NCI-H2196 treated with DMSO at 0.1 percent for 48 hours (cell line): ENCODE measurements at regions not wholly inside any gene's neighbourhood (a gene's known extent, or its start where the extent isn't known, plus 50 kb on each side); places are given as distances from the start of the nearest gene placed in this dataset.
"Not testable (repeated sequence)": the region's sequence is repeated elsewhere in the genome, so short reads cannot be mapped to it uniquely, and the experiment has no call there.

ENCODE experiments used
- DNase-seq: peaks from one replicate; lab custom pipeline; 2025; ENCODE audit not compliant: unreplicated experiment; lab: John Stamatoyannopoulos, UW

DNA sequence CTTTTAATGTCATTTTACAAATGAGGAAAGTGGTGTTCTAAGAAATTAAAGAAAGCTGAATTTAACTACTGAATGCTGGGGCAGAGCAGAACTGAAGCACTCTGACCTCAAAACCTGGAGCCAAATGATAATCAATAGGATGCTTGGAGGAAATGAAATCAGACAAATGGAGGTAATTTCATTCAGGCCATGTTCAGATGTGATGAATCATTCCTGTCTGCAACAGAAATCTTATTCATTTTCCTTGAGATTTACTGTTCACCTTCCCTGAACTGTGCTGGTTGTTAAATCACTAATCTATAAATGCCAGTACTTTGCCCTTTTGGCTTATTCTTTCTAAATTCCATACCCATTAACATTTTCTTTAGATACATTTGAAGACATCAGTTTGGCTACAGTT is 85.6 kb upstream of the SNX7 start:
- DNase-seq: no peak

DNA sequence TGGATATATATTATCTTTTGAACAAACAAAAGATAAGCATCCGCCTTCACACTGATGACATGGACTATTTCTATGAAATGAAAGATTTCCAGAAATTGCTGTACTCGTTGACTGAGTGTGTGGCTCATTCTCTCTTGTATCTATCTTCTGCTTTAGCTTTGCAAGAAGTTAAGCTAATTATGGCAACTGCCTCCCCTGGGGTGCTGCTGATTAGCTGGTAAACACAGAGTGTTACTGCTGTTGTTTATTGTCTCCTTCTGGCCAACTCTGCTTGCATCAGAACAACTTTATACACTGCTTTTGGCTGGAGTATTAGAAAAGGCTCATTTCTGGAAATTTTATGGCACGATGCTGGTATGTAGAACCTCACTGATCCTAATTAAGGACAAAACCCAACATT is 95.6 kb upstream of the SNX7 start:
- DNase-seq: no peak

DNA sequence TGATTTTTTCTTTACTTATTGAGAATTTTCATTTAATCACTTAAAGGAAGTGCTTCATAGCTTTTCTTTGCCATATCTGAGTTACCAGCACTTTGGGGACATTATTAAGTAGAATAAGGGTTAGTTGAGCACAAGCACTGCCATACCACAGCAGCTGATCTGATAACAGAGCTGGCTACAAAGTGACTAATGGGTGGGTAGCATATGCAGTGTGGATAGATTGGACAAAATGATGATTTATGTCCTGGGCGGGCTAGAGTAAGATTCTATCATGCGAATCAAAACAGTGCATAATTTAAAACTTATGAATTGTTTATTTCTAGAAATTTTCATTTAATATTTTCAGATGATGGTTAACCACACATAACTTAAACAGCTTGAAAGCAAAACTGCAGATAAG is 102.2 kb upstream of the SNX7 start:
- no peak for DNase-seq

DNA sequence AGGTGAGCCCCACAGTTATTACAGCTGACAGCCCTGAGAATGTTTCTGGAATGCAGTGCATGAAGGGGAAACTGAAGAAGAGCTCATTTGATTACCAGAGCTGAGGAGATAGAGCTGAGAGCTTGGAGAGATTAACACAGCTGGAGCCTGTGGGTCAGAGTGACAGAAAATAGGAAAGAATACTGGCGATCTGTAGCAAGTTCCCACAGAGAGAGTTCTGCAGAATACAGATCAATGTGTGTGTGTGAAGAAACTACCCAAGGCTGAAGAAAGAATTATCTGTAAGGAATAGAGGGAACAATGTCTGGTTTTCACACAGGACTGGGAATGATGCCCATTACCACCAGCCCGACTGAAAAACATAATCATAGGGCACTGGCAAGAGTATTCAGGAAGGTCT is 103.6 kb upstream of the SNX7 start:
- DNase-seq: no peak

DNA sequence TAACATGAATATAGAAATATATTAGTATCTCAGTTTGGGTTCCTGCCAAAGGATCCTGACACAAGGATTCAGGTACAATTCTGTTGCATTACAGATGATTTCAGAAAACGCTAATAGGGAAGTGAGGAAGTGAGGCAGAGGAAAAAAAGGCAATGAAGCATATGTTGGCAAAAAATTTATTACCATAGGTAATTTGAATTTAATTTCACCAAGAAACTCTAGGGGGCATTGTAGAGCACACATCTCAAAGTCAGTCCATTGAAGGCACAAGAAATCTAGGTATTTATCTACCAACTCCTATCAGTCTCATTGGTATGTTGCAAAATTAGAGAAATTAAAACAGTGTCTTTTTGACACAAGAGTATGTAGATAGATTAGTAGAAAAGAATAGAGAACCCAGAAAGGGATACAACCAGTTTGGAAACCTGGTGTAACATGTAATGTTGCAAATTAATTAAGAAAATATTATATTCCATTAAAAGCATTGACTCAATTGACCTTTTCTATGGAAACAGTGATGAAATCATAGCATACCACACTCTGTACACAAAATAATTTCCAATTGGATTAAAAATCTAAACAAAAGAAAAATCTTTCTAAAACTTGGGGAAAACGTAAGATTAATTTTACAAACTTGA is 104.9 kb upstream of the SNX7 start:
- DNase-seq: no peak

DNA sequence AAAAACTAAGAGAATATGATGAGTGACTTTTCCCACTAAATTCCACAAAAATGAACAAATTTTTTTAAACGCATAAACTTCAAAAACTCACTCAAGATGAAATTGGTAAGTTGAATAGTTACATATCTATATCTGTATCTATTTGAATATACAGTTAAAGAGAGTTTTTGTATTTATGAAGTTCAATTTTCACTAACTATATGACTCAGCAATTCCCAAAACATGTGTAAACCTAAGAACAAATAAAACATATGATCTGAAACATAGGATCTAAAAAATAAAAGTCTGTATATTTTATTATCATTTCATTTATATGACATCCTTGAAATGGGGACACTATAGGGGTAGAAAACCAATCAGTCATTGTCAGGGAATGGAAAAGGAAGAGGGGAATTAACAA is 105.7 kb upstream of the SNX7 start:
- no peak for DNase-seq

DNA sequence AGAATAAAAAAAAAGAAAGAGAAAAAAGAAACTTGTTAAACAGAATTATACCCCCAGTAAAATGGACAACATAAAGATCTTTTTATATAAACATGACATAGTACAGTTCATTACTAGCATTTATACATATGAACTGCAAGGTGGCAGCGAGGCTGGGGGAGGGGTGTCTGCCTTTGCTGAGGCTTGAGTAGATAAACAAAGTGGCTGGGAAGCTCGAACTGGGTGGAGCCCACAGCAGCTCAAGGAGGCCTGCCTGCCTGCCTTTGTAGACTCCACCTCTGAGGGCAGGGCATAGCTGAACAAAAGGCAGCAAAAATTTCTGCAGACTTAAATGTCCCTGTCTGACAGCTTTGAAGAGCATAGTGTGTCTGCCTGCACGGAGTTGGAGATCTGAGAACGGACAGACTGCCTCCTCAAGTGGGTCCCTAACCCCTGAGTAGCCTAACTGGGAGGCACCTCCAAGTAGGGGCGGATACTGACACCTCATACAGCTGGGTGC is 108.9 kb upstream of the SNX7 start:
- DNase-seq: not testable (repeated sequence)

DNA sequence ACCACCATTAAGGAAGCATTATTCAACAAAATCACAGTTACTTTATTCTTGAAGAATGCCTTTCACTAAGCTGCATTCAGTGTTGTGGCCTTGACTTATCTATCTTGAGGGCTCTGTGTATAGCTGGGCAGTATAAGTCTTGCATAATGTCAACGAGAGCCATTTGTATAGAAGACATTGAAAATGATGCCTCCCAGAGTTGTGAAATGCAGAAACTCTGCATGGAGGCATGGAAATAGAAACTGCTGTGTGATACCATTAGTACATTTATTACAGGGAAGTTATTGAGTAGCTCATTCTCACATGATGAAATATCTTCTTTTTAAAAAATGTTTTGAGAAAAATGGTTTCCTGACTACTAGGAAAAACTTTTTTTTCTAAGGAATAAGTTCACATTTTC is 111.4 kb upstream of the SNX7 start:
- no peak for DNase-seq

DNA sequence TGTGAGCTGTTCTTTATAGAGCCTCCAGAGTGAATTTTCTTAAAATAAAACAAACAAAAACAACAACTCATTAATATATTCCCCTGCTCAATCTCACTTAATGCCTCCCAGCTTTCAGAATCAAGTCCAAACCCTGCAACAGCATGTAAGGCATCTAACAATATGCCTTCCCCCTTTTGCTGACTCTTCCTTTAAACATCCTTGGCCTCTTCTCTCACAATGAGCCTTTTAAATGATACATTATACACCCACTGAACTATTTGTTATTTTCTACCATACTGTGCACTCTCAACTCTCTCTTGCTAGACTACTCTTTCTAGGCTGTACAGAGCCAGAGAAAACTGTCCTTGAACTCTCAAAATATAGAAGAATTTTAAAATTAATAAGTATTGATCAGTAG is 115.2 kb upstream of the SNX7 start:
- DNase-seq: no peak

DNA sequence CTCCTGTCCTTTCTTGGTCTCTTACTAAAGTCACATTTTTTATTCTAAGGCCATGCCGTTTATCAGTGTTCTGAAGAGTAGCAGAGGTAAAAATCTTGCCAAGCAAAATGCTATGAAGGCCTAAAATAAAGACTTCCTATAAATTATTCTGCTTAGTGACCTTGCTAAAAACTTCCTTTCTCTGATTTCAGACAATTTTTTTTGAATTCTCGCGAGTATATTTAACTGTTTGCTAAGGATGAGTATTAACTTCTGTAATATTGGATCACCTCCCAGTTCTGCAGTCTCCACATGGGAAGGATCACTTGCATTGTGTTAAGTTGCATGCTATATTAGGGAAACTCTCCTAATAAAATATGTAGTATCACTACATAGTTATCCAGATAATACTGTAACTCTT is 123.4 kb upstream of the SNX7 start:
- no peak for DNase-seq

DNA sequence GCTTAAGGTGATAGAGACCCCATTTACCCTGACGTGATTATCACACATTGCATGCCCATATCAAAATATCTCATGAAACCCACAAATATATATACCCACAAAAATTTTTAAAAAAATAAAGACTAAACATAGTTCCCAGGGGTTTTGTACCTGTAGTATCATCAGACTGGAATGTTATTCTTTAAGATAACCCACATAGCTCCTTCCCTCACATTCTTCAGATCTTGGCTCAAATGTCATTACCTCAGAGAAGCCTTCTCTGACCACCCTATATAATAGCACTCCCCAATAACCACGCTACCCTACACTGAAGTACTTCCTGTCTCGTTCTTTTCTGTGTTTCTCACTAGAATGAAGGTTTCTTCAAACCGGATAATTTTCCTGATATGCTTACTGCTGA is 138.3 kb upstream of the SNX7 start:
- DNase-seq: no peak

DNA sequence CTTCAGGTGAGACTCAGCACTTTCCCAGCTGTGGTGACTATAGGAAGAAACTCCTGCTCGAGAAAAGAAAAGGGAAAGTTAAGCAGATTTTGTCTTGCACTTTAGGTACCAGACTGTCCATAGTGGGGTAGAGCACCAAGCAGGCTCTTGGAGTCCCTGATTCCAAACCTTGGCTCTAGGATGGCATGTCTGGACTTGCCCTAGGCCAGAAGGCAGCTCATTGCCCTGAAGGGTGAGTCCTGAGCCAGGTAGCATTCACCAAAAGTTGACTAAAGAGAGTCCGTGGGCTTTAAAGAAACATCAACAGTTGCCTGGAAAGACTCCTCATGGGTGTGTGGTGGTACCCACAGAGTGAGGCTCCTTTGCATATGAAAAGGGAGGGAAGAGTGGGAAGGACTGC is 145.2 kb upstream of the SNX7 start:
- DNase-seq: no peak

DNA sequence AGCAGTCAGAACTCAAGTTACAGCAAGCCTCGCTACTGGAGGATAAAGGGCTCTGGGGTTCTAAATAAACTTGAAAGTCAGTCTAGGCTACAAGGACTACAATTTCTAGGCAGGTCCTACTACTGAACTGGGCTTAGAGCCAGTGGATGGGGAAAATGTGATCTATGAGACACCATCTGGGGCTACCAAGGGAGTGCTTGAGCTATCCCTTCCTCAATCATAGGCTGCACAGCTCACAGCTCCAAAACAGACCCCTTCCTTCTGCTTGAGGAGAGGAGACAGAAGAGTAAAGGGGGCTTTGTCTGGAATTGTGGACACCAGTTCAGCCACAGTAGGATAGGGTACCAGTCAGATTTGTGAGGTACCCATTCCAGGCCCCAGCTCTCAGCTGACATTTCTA is 145.8 kb upstream of the SNX7 start:
- DNase-seq: no peak

DNA sequence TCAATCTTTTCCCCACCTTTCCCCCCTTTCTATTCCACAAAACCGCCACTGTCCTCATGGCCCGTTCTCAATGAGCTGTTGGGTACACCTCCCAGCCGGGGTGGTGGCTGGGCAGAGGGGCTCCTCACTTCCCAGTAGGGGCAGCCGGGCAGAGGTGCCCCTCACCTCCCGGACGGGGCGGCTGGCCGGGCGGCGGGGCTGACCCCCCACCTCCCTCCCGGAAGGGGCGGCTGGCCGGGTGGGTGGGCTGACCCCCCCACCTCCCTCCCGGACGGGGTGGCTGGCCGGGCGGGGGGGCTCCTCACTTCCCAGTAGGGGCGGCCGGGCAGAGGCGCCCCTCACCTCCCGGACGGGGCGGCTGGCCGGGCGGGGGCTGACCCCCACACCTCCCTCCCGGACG is 149.3 kb upstream of the SNX7 start:
- not testable (repeated sequence) for DNase-seq

DNA sequence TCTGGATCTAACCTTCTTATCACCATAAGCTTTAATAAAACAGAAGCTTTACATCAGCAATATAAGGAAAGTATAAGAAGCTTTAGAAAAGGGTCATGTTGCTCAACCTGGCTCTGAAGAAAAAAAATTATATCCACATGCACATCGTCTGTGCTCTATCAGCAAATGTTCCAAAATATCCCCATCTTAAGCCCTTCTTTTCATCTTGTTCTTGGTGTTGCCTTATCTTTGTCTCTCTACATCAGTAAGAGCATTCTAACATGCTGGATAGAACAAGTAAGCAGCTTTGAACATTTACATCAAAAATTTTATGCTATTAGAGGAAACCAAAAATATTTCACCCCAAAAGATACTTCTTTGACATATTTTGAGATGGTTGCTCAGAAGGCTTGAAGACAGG is 157.8 kb upstream of the SNX7 start:
- no peak for DNase-seq

DNA sequence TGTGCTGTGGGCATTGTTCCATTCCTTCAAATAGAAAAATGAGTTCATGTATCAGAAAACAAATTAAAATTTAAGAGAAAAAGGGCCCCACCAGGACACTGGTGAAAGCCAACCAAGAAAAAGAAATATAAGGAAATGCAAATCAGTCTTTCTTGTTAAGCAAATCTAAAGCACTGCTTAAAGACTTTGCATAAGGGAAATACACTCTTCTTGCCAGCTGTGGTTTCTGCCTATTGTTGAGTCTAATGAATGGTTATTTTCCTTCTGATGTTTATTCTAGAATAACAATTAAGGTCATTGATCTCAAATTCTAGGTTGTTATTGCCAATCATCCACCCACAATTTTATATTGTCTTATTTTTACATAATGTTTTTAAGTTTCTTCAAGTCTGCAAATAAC is 158.6 kb upstream of the SNX7 start:
- no peak for DNase-seq

DNA sequence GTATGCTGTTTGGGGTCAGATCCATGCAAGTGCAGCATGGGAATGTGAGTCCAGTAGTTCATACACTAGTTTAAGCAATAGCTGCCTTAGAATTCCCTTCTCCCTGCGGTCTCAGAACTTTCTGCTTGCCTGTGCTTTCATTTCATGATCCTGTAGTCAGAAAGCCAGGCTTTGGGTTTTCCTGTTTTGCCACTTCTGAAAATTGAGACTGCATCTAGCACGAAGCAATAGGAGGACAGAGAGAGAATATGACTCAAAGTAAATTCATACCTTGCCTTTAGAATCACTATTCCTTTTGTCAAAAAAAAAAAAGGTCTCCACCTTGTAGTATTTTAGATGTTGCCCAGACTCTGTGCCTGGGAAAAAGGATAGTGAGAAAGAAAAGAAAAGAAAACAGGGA is 161.2 kb upstream of the SNX7 start:
- no peak for DNase-seq

DNA sequence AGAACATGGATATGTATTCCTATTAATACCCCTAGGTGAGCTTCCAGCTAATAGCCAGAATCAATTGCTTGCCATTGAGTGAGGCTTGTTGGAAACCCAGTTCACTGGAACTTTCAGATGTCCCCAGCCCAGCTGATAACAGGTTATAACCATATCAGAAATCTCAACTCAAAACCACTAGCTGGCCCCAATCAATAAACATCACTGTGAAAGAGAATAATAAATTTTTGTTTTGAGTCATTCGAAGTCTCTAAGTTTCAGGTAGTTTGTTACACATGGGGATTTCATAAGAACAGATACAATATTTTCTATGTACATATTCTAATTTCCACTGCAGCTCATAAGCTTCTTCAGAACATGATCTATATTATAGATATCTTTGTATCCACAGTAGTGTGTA is 162.9 kb upstream of the SNX7 start:
- no peak for DNase-seq

DNA sequence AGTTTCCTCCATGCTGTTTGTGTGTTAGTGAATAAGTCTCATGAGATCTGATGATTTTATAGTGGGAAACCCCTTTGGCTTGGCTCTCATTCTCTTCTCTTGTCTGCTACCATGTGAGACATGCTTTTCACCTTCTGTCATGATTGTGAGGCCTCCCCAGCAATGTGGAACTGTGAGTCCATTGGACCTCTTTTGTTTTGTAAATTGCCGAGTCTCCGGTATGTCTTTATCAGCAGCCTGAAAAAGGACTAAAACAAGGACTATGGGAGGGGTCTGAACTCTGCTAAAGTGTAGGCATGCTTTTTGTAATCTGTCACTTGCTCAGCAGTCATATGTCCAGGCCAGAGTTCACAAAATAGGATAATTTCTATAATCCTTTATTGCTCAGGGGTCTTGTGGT is 164.0 kb upstream of the SNX7 start:
- DNase-seq: no peak

DNA sequence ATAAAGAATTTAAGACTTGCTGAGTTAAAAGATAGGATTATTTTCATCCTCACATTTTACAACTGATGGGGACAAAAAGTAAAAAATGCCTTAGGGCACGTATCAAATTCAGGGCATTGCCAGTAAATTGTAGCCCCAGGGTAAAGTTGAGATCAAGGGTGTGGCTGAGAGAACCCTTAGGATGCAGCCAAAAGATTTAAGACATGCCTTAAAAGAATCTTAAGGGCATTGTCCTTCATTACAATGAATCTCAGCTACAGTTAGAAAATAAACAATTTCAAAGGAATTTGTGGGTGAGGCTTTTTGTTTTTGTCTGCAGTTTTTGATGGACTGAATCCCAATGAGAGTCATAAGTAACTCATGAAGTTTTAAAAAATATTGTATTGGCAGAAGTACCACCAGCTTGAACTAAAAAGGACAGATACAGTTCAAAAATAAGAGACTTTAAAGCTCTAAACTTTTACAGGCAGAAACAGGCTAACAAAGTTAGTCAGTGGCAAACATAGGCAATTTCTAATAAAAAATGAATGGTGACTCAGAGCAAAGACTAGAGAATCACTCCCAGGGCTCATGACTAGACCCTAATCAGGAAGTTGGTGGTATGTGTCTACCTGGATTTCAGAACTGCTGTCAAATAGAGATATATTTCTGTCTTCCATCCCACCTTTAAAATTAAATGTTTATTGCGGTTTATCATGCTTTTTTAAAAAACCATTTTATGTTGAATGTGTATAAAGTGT is 165.1 kb upstream of the SNX7 start:
- no peak for DNase-seq

DNA sequence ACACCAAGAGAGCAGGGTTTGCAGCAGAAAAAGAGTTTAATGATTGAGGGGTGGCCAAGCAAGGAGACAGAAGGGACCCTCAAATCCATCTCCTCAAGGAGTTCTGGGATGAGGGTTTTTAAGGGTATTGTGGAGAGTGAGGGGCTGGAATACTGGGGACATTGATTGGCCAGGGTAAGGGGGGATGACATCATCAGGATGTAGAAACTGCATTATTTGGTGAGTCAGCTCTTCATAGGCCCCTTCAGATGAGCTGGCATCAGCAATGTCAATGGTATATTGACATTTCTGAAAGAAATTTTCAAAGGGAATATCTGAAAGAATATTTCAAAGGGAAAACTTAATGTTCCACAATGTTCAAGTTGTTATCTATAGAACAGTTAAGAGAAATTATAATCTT is 168.1 kb upstream of the SNX7 start:
- DNase-seq: no peak

DNA sequence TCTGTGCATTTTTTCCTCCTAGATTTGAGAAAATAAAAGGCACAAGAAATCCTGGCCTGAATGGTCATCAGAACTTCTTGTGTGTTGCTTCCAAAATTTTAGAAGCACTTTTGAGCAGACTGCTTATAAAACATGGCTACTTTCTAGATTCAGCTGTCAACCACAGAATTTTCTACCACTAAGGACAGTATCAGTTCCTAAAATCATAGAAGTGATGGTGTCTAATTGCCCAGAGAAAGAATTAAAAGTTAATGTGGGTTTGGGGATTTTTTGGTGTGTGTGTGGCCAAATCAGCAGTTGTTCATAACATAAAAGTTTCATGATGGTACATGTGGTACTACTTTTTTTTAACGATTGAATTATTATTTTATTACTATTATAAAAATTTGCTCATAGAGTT is 171.4 kb upstream of the SNX7 start:
- no peak for DNase-seq

DNA sequence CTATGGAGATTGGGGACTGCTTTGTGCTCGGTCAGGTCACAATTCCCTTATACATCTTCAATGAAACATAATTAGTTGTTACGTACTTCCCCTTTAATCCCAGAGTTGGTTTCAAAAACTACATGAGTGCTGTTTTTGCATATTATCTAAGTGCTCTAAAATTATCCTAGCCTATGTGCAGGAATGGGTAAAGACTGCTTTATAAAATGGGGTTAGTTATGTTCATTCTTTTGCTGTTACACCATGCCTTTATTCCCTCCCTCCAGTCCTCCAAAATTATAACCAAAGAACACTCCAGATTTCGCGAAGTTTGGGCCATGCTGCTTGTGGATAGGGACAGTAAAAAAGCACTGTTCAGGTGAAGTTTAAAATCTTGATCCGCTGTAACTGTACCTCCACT is 173.9 kb upstream of the SNX7 start:
- DNase-seq: no peak
